ENCODE measurements at regions not wholly inside any gene's neighbourhood (a gene's known extent, or its start where the extent isn't known, plus 50 kb on each side); places are given as distances from the start of the nearest gene placed in this dataset.

GRCh38 chr4:25524663-25525062 is 131.0 kb upstream of the SLC34A2 start:
- WGBS: 74% methylated on average over 2 of the region's 2 CpGs

GRCh38 chr4:25525896-25526295 is 129.8 kb upstream of the SLC34A2 start:
- Histone ChIP-seq H3K18ac (ENCODE audit: low read depth in 1 of 2, low read length in 2 of 2) (no peak overlapping the region), H3K14ac (ENCODE audit: low read length in 2 of 2) (no peak overlapping the region), H3K9ac (ENCODE audit: low read length) (no peak overlapping the region), H2BK12ac (ENCODE audit: low read length in 2 of 2) (no peak overlapping the region), H2BK120ac (ENCODE audit: low read depth, low read length) (no peak overlapping the region), H2AK5ac (ENCODE audit: low read length, severe bottlenecking) (no peak overlapping the region), H3K4ac (ENCODE audit: low read depth in 1 of 2, low read length in 2 of 2) (no peak overlapping the region), H2BK5ac (ENCODE audit: low read depth, low read length, poor library complexity, severe bottlenecking) (no peak overlapping the region), H3K4me3 (ENCODE audit: insufficient read depth in 1 of 2, low read depth in 1 of 2, low read length in 2 of 2) (no peak overlapping the region), H2BK15ac (ENCODE audit: low read depth, poor library complexity, severe bottlenecking) (no peak overlapping the region), H3K36me3 (ENCODE audit: control insufficient read depth in 1 of 2, insufficient read depth in 2 of 2, low read depth in 1 of 2, low read length in 2 of 2) (no peaks in the 10 kb centered on the region), H3K27ac (ENCODE audit: low read length, poor library complexity, severe bottlenecking) (no peak overlapping the region), H3K27me3 (ENCODE audit: control insufficient read depth in 1 of 2, insufficient read depth in 1 of 2, low read length in 2 of 2) (peaks cover 11 to 31% of the 10 kb centered on the region in 2 experiments), H2AFZ (ENCODE audit: low read depth, low read length) (no peak overlapping the region), H4K91ac (ENCODE audit: low read length) (no peak overlapping the region), H3K4me1 (ENCODE audit: control insufficient read depth, insufficient read depth, low read depth, low read length) (peaks cover 1% of the 10 kb centered on the region), H3K79me1 (replicated peaks; ENCODE audit: low read length, poor library complexity, severe bottlenecking) (no peaks in the 10 kb centered on the region), H4K8ac (ENCODE audit: low read length) (no peak overlapping the region), H3K23ac (ENCODE audit: low read length in 2 of 2) (no peak overlapping the region), H3K4me2 (ENCODE audit: low read length, poor library complexity, severe bottlenecking) (no peak overlapping the region), H3K9me3 (ENCODE audit: control insufficient read depth, low read length) (no peaks in the 10 kb centered on the region)
- 92% methylated on average over 3 of the region's 6 CpGs for WGBS
- DNase-seq: no peak

More at GRCh38 chr4:25524663-25525062, 131.0 kb upstream of the SLC34A2 start:
- H2BK12ac ChIP-seq (ENCODE audit: low read length in 2 of 2): no peak overlapping the region
- no peak overlapping the region for H2AFZ ChIP-seq (ENCODE audit: low read depth, low read length)
- no peak overlapping the region for H4K91ac ChIP-seq (ENCODE audit: low read length)
- H2AK5ac ChIP-seq (ENCODE audit: low read length, severe bottlenecking): no peak overlapping the region
- no peak overlapping the region for H2BK5ac ChIP-seq (ENCODE audit: low read depth, low read length, poor library complexity, severe bottlenecking)
- no peaks in the 10 kb centered on the region for H3K9me3 ChIP-seq (ENCODE audit: control insufficient read depth, low read length)
- H2BK15ac ChIP-seq (ENCODE audit: low read depth, poor library complexity, severe bottlenecking): no peak overlapping the region
- H3K36me3 ChIP-seq (ENCODE audit: control insufficient read depth in 1 of 2, insufficient read depth in 2 of 2, low read depth in 1 of 2, low read length in 2 of 2): no peaks in the 10 kb centered on the region
- no peak overlapping the region for H2BK120ac ChIP-seq (ENCODE audit: low read depth, low read length)
- no peak overlapping the region for H3K4me3 ChIP-seq (ENCODE audit: insufficient read depth in 1 of 2, low read depth in 1 of 2, low read length in 2 of 2)
- no peak overlapping the region for H3K23ac ChIP-seq (ENCODE audit: low read length in 2 of 2)
- H3K14ac ChIP-seq (ENCODE audit: low read length in 2 of 2): no peak overlapping the region
- H3K4me1 ChIP-seq (ENCODE audit: control insufficient read depth, insufficient read depth, low read depth, low read length): peaks cover 1% of the 10 kb centered on the region
- H3K9ac ChIP-seq (ENCODE audit: low read length): no peak overlapping the region
- peaks cover 10 to 31% of the 10 kb centered on the region in 2 experiments for H3K27me3 ChIP-seq (ENCODE audit: control insufficient read depth in 1 of 2, insufficient read depth in 1 of 2, low read length in 2 of 2)
- DNase-seq: no peak
- peak overlapping the region; percentile 20 for H3K27ac ChIP-seq (ENCODE audit: low read length, poor library complexity, severe bottlenecking)
- no peak overlapping the region for H3K4me2 ChIP-seq (ENCODE audit: low read length, poor library complexity, severe bottlenecking)
- no peak overlapping the region for H3K4ac ChIP-seq (ENCODE audit: low read depth in 1 of 2, low read length in 2 of 2)
- no peak overlapping the region for H3K18ac ChIP-seq (ENCODE audit: low read depth in 1 of 2, low read length in 2 of 2)
- no peak overlapping the region for H4K8ac ChIP-seq (ENCODE audit: low read length)
- H3K79me1 ChIP-seq (replicated peaks; ENCODE audit: low read length, poor library complexity, severe bottlenecking): no peaks in the 10 kb centered on the region

- no peak overlapping the region for H2BK15ac ChIP-seq (ENCODE audit: low read depth, poor library complexity, severe bottlenecking)
- H3K27me3 ChIP-seq (ENCODE audit: control insufficient read depth in 1 of 2, insufficient read depth in 1 of 2, low read length in 2 of 2): peaks cover 11 to 21% of the 10 kb centered on the region in 2 experiments
- H3K14ac ChIP-seq (ENCODE audit: low read length in 2 of 2): no peak overlapping the region
- H4K8ac ChIP-seq (ENCODE audit: low read length): no peak overlapping the region
- no peaks in the 10 kb centered on the region for H3K9me3 ChIP-seq (ENCODE audit: control insufficient read depth, low read length)
- no peak overlapping the region for H3K23ac ChIP-seq (ENCODE audit: low read length in 2 of 2)
- no peak overlapping the region for H3K18ac ChIP-seq (ENCODE audit: low read depth in 1 of 2, low read length in 2 of 2)
- no peak overlapping the region for H2BK120ac ChIP-seq (ENCODE audit: low read depth, low read length)
- no peak overlapping the region for H4K91ac ChIP-seq (ENCODE audit: low read length)
- H3K9ac ChIP-seq (ENCODE audit: low read length): no peak overlapping the region
- no peak overlapping the region for H3K4me3 ChIP-seq (ENCODE audit: insufficient read depth in 1 of 2, low read depth in 1 of 2, low read length in 2 of 2)
- no CpG with 5 or more reads among the region's 1 CpG for WGBS
- no peak overlapping the region for H2BK12ac ChIP-seq (ENCODE audit: low read length in 2 of 2)
- H2AK5ac ChIP-seq (ENCODE audit: low read length, severe bottlenecking): no peak overlapping the region
- no peaks in the 10 kb centered on the region for H3K36me3 ChIP-seq (ENCODE audit: control insufficient read depth in 1 of 2, insufficient read depth in 2 of 2, low read depth in 1 of 2, low read length in 2 of 2)
- no peak overlapping the region for H2BK5ac ChIP-seq (ENCODE audit: low read depth, low read length, poor library complexity, severe bottlenecking)
- H3K79me1 ChIP-seq (replicated peaks; ENCODE audit: low read length, poor library complexity, severe bottlenecking): no peaks in the 10 kb centered on the region
- no peak overlapping the region for H2AFZ ChIP-seq (ENCODE audit: low read depth, low read length)
- DNase-seq: no peak
- H3K4ac ChIP-seq (ENCODE audit: low read depth in 1 of 2, low read length in 2 of 2): no peak overlapping the region
- H3K27ac ChIP-seq (ENCODE audit: low read length, poor library complexity, severe bottlenecking): no peak overlapping the region
- peaks cover 1% of the 10 kb centered on the region for H3K4me1 ChIP-seq (ENCODE audit: control insufficient read depth, insufficient read depth, low read depth, low read length)
- H3K4me2 ChIP-seq (ENCODE audit: low read length, poor library complexity, severe bottlenecking): no peak overlapping the region
These were observed 128.6 kb upstream of the SLC34A2 start for GRCh38 chr4:25527034-25527433.

- no peak for DNase-seq
- Histone ChIP-seq H3K18ac (ENCODE audit: low read depth in 1 of 2, low read length in 2 of 2) (no peak overlapping the region), H3K27ac (ENCODE audit: low read length, poor library complexity, severe bottlenecking) (no peak overlapping the region), H2AK5ac (ENCODE audit: low read length, severe bottlenecking) (no peak overlapping the region), H3K4ac (ENCODE audit: low read depth in 1 of 2, low read length in 2 of 2) (no peak overlapping the region), H2BK120ac (ENCODE audit: low read depth, low read length) (no peak overlapping the region), H3K4me2 (ENCODE audit: low read length, poor library complexity, severe bottlenecking) (no peak overlapping the region), H3K9ac (ENCODE audit: low read length) (no peak overlapping the region), H4K8ac (ENCODE audit: low read length) (no peak overlapping the region), H3K4me1 (ENCODE audit: control insufficient read depth, insufficient read depth, low read depth, low read length) (peaks cover 1% of the 10 kb centered on the region), H3K9me3 (ENCODE audit: control insufficient read depth, low read length) (no peaks in the 10 kb centered on the region), H2BK15ac (ENCODE audit: low read depth, poor library complexity, severe bottlenecking) (no peak overlapping the region), H3K4me3 (ENCODE audit: insufficient read depth in 1 of 2, low read depth in 1 of 2, low read length in 2 of 2) (no peak overlapping the region), H3K23ac (ENCODE audit: low read length in 2 of 2) (no peak overlapping the region), H3K79me1 (replicated peaks; ENCODE audit: low read length, poor library complexity, severe bottlenecking) (no peaks in the 10 kb centered on the region), H3K36me3 (ENCODE audit: control insufficient read depth in 1 of 2, insufficient read depth in 2 of 2, low read depth in 1 of 2, low read length in 2 of 2) (no peaks in the 10 kb centered on the region), H3K27me3 (ENCODE audit: control insufficient read depth in 1 of 2, insufficient read depth in 1 of 2, low read length in 2 of 2) (peaks cover 7 to 18% of the 10 kb centered on the region in 2 experiments), H2BK12ac (ENCODE audit: low read length in 2 of 2) (no peak overlapping the region), H2AFZ (ENCODE audit: low read depth, low read length) (no peak overlapping the region), H3K14ac (ENCODE audit: low read length in 2 of 2) (no peak overlapping the region), H2BK5ac (ENCODE audit: low read depth, low read length, poor library complexity, severe bottlenecking) (no peak overlapping the region), H4K91ac (ENCODE audit: low read length) (no peak overlapping the region)
- 90% methylated on average over 14 of the region's 14 CpGs for WGBS
These were observed 127.3 kb upstream of the SLC34A2 start for GRCh38 chr4:25528391-25528790.

Measured in mesenchymal stem cell (in vitro differentiated cells and primary cell).